ENCODE measurements at regions not wholly inside any gene's neighbourhood (a gene's known extent, or its start where the extent isn't known, plus 50 kb on each side); places are given as distances from the start of the nearest gene placed in this dataset.

DNA sequence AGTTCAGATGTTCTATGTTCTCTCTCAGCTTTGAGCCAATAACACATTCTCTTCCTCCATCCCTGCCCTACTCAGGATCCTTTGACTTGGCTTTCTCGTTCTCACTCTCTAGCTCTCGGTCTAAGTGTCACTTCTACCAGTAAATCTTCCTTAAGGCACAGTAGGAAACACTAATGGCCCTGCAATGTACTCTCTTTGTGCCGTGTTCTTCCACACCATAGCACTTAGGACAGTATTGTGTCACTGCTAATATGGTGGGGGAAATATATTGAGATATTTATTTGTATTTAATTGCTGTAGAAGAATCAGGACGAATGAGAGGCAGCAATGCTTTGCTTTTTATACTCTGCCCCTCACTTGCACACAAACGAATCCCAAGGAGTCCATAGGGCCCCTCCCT lies 493.1 kb downstream of the SHISA9 start:
- no peak for DNase-seq (ENCODE audit: low spot score)

- DNase-seq (ENCODE audit: low spot score) = no peak
Observed at GRCh38 chr16:13397126-13397525, 495.7 kb downstream of the SHISA9 start.

DNA sequence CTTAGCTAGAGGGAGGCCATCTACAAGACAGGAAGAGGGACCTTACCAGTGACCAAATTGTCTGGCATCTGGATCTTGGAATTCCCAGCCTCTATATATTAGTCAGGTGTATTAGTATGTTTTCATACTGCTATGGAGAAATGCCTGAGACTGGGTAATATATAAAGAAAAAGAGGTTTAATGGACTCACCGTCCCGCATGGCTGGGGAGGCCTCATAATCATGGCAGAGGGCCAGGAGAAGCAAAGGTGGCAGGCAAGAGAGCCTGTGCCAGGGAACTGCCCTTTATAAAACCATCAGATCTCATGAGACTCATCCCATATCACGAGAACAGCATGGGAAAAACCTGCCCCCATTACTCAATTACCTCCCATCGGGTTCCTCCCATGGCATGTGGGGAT lies 500.2 kb downstream of the SHISA9 start:
- DNase-seq (ENCODE audit: low spot score) = no peak

DNA sequence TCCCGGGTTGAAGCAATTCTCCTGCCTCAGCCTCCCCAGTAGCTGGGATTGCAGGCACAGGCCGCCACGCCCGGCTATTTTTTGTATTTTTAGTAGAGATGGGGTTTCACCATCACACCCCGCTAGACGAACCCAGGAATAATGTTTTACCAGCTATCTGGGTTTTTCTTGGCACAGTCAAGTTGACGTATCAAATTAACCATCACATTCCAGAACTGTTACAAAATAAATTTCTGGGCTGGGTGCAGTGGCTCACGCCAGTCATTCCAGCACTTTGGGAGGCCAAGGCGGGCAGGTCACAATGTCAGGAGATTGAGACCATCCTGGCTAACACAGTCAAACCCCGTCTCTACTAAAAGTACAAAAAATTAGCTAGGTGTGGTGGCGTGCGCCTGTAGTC lies 501.2 kb downstream of the SHISA9 start:
- no peak for DNase-seq (ENCODE audit: low spot score)

DNA sequence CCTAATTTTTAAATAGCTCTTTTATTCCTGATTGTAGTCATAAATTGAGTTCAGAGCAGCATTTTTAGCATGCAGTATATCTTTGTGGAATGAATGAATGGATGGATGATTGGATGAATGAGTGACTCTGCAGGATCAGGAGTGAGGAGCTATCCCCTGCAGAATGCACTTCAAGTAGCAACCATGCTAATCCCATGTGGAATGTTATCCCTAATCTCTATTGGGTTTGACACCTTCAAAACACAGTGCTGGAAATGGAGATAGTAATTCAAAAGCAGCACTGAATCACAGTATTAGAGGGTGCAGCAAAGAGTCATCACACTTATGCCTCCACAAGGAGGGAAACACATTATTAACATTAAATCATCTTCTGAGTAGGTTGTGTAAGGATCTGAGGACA lies 501.9 kb downstream of the SHISA9 start:
- no peak for DNase-seq (ENCODE audit: low spot score)

GRCh38 chr16:13414154-13414553 lies 505.8 kb upstream of the ERCC4 start:
- DNase-seq (ENCODE audit: low spot score) = no peak

DNA sequence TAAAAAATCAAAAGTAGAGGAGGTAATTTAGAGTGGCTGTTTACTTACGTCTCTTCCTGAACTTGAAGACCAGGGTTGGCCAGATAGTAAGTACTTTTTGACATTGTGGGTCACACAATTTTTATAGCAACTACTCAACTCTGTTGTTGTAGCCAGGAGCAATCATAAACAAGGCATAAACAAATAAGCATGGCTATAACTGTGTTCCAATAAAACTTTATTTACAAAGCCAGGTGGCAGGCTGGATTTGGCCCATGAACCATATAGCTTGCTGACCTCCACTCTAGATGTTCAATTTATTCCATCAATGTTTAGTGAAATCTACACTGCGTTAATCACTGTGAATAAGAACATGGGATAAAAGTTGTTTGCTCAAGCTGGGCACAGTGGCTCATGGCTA lies 500.4 kb upstream of the ERCC4 start:
- DNase-seq (ENCODE audit: low spot score) = no peak

DNA sequence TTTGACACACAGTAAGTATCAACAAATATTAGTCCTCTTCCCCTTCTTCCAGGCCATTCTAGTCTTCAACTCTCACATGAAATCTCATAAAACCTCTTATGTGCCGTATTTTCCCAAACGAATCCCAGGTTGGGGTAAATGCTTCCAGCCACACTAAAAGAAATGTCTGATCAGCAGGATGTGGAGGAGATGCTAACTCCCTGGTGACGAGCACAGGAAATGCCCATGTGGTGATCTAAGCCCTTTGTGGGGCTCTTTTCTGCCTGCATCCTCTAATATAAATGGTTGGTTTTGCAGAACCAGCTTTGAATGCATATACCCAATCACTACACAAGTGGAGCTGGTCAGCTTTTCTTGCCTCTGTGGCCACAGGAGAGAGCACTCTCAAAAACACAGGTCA lies 498.2 kb upstream of the ERCC4 start:
- DNase-seq (ENCODE audit: low spot score) = no peak

- no peak for DNase-seq (ENCODE audit: low spot score)
Observed at GRCh38 chr16:13425836-13426235, 494.1 kb upstream of the ERCC4 start.

DNA sequence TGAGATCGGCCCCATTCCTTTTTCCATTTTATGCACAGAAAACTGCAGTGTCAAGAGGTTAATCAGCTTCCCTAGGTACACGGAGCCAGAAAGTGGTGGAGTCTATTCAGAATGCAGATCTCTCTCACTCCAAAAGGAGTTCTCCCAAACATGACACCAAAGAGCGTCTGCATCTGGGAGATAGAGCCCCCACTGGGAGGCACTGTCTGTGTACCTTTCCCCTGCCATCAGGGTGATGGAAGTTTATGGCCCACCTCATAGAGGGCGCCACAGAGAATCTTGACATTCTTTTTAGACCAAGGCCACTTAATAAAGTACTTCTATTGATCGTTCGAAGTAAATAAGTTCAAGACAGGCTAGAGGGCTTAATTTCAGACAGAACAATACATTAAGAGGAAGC lies 493.7 kb upstream of the ERCC4 start:
- DNase-seq (ENCODE audit: low spot score) = no peak

GRCh38 chr16:13426736-13427135 lies 493.2 kb upstream of the ERCC4 start:
- no peak for DNase-seq (ENCODE audit: low spot score)

DNA sequence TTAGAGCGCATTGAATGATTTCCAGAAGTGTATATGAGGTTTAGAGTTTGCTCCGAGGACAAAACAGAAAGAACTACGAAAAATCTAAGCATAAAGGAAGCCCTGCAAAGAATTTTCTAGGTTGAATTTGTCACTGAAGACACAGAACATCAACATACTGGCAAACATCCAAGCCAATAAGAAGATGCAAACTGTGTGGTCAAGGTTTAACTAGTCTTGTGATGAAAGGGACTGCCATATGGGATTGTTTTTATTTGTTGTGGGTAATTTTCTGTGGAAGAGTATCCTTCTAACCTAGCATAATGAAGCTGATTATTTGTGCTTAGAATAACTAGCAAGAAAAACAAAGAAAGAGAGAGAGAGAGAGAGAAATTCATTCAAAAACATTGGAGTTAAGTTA lies 492.0 kb upstream of the ERCC4 start:
- DNase-seq (ENCODE audit: low spot score) = no peak

DNA sequence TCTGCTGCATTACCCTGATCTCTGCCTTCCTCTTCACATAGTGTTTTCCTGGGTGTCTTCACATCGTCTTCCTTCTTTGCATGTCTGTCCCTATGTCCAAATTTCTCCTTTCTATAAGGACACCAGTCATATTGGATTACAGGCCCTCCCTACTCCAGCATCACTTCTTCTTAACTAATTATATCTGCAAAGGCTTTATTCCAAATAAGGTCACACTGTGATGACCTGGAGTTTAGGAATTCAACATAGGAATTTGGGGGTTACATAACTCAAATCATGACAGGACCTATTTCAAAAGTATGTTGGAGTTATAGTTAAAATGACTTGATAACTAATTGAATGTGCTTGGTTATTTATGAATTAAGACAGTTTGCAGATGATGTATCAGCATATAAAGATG lies 490.5 kb upstream of the ERCC4 start:
- DNase-seq (ENCODE audit: low spot score) = no peak

GRCh38 chr16:13435415-13435814 lies 484.5 kb upstream of the ERCC4 start:
- DNase-seq (ENCODE audit: low spot score) = no peak

GRCh38 chr16:13435873-13436474 lies 484.0 kb upstream of the ERCC4 start:
- no peak for DNase-seq (ENCODE audit: low spot score)

DNA sequence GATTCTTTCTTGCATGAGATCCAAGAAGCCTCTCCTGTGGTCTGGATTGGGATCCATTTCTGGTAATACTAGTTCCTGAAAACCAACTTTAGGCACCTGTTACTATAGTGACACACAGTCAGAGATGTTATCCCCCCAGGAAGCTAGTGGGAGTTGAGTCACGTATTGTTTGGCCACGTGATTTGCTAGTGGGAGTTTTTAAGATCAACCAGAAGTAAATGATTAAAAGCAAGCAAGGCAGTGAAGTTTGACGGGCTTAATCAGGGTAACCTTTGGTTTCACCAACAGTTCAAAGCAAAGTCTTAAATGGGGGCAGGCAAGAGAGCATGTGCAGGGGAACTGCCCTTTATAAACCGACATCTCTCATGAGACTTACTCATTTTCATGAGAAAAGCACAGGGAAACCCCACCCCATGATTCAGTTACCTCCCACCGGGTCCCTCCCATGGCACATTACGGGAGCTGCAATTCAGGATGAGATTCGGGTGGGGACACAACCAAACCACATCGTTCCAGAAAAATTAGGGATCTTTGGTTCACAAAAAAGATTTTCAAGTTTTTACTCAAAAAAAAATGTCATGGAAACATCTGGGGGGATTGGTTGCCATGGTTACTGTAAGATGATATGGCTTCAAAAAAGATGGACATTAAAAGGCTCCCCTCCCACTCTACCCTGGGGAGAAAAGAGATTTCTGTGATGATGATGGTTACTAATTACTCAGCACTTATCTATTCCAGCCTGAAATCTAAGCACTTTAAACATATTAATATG lies 483.1 kb upstream of the ERCC4 start:
- no peak for DNase-seq (ENCODE audit: low spot score)

GRCh38 chr16:13437413-13437795 lies 482.6 kb upstream of the ERCC4 start:
- DNase-seq (ENCODE audit: low spot score) = no peak

DNA sequence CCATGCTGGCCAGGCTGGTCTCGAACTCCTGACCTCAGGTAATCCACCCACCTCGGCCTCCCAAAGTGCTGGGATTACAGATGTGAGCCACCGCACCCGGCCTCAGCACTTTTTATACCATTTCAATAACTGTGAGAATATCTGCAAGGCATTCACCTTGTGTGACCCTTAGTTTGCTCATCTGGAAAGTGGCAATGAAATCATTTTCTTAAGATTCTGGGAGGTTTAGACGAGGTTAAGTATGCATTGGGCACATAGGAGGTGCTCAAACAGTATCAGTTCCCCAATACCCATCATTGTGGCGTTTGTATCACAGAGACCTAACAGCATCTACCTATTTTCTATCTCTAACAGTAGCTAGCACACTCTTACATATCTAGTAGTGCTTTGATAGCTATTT lies 481.9 kb upstream of the ERCC4 start:
- no peak for DNase-seq (ENCODE audit: low spot score)

DNA sequence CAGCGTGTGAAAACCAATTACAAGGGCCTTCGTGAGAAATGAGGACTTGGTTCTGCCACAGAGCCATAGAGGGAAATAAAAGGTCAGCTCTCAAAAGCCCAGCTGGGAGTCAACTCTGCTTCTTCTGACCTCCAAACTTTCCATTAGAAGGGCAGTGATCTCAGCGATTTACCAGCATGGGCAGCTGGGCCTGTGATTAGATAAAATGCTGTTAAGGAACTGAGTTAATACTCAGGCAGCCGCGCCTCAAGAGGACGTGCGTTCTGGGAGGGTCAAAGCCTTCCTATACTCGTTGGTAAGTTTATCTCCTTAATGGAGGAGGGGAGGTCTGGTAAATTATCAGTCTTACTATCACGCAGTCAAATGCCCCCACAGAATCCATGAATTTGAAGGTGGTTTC lies 480.2 kb upstream of the ERCC4 start:
- no peak for DNase-seq (ENCODE audit: low spot score)

DNA sequence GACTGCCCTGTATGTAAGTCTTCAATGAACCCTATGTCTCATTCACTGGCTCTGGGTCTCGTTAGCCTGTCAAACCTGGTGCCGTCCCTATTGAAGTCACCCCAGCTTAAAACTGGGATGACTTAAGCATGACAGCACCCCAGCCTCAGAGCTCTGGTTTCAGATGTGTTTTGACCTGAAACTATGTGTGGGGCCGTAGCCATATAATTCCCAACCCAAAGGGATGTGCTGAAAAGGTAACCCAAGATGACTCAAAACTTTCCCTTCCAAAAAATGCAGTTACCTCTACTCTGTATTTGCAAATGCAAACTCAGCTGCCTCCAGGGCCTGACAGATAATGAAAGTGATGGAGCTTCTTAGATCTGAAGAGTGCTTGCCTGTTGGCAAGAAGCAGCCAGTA lies 478.3 kb upstream of the ERCC4 start:
- DNase-seq (ENCODE audit: low spot score) = no peak

- no peak for DNase-seq (ENCODE audit: low spot score)
Observed at GRCh38 chr16:13448346-13448745, 471.6 kb upstream of the ERCC4 start.

GRCh38 chr16:13453325-13453724 lies 466.6 kb upstream of the ERCC4 start:
- no peak for DNase-seq (ENCODE audit: low spot score)

- DNase-seq (ENCODE audit: low spot score) = no peak
Observed at GRCh38 chr16:13453938-13454553, 465.9 kb upstream of the ERCC4 start.

GRCh38 chr16:13463619-13464018 lies 456.3 kb upstream of the ERCC4 start:
- no peak for DNase-seq (ENCODE audit: low spot score)

All from hepatic stellate cell (primary cell).